Putamen (tissue), 1 donor: ENCODE measurements at regions not wholly inside any gene's neighbourhood (a gene's known extent, or its start where the extent isn't known, plus 50 kb on each side); places are given as distances from the start of the nearest gene placed in this dataset.

Experiments used
- DNase-seq: peaks from one replicate; pipeline ENCODE4 v3.0.0-alpha.2; 2016; ENCODE audit warnings: low spot score

GRCh38 chr11:15880291-15880690 is 476.1 kb downstream of the SOX6 start:
- DNase-seq = no peak

DNA sequence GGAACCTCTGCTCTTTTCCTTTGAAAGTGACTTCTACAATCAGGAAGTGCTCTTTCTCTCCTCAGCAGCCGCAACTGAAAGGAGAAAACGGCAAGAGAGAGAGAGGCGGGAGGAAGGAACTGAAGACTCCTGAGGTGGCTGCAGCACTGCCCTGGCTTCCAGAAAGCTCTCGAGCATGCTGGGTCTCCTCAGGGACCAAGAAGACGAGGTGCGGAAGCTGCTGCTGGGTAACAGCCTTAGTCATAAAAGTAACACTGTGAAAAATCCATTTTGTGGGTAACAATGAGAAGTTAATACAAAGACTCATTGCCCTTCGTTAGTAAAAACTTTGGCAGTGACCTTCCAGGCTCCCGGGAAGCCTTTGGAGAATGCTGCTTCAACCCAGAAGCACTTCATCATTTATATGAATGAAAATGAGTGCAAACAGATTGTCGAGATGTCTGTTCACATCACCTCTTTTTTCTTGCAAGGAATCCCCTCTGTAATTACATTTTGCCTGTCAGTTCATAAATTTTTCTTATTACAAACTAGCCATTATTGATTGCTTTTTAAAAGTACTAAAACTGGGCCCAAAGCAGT is 473.4 kb downstream of the SOX6 start:
- no peak for DNase-seq

- DNase-seq = no peak
Measured at GRCh38 chr11:15883455-15883920, 472.9 kb downstream of the SOX6 start.

DNA sequence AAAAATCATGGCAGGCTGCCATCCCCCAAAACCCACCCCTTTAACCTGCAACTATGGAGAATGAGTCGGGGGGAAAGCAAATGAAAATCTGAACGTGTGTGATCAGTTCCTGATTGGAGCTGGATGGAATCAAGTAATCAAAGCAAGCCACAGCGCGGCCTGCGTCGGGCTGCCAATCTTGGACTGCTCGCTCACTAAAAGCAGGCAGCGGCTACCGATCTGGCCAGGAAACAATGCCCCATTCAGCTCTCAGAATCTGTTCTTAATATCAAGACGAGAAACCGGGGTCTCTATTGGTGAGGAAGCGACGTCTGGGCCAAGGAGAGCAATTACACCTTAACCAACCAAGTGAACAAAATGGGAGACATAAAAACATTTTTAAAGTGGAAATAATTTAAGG is 472.2 kb downstream of the SOX6 start:
- no peak for DNase-seq

- no peak for DNase-seq
Measured at GRCh38 chr11:15884777-15885540, 471.4 kb downstream of the SOX6 start.

GRCh38 chr11:15885854-15886253 is 470.5 kb downstream of the SOX6 start:
- DNase-seq = no peak

GRCh38 chr11:15886299-15886698 is 470.0 kb downstream of the SOX6 start:
- DNase-seq = no peak

- DNase-seq = no peak
Measured at GRCh38 chr11:15886866-15887265, 469.5 kb downstream of the SOX6 start.

DNA sequence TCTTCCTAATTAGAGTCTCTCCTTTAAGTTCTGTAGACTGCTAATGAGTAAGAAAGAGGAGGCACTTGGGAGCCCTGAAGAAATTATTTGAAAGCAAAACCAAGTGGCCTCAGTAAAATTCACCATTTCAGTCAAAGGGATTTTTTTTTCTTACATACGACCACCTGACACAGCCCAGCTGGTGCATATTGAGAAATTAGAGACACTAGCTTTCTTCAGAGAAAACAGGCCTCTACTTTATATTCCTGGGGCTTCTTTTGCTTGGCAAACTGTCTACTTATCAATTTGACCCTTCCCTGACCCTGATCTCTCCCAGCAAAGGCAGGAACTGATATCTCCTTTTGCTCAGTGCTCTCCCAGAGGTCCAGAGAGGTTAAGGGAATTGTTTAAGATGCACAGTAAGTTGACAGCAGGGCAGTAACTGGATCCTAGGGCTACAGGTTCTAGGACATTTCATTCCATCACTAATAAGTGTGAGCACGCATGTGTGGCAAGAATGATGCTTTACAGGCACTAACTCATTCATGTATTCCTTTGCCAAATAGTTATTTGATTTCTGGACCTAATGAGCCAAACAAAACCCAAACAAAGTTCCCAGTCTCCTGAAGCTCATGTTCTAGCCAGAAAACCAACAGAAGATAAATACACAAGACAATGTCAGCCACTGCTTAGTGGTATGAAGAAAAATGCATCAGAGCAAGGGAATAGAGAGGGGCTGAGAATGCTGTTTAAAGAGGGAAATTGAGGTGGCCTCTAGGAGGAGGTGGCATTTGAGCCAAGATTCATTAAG is 467.6 kb downstream of the SOX6 start:
- DNase-seq = no peak

DNA sequence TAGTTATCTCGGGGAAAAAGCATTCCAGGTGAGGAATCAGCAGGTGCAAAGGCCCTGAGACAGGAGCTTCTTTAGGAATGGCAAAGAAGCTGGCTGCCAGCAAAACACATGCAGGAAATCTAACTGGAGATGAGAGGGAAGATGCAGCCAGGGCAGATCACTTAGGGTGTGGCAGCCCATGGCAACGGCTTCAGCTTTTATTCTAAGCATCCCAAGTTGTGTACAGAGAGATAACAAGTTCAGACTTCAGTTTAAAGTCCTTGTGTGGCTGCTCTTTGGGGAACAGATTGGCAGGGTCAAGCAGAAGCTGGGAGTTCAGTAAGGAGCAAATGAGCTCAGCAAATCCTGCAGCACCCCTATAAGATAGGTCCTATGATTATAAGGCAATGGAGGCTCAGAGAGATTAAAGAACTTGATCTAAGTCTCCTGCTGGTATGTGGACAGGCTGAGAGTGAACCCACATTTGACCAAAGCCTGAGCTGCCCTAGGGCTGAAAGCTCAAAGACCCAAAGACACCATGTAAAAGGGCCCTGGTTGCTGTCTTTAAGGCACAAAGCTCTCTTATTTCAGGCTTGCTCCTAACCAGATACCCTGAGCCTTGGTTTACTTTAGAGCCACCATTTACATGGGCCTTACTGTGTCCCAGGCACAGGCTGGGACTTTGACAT is 466.8 kb downstream of the SOX6 start:
- no peak for DNase-seq

GRCh38 chr11:15890031-15890713 is 466.2 kb downstream of the SOX6 start:
- DNase-seq = no peak

DNA sequence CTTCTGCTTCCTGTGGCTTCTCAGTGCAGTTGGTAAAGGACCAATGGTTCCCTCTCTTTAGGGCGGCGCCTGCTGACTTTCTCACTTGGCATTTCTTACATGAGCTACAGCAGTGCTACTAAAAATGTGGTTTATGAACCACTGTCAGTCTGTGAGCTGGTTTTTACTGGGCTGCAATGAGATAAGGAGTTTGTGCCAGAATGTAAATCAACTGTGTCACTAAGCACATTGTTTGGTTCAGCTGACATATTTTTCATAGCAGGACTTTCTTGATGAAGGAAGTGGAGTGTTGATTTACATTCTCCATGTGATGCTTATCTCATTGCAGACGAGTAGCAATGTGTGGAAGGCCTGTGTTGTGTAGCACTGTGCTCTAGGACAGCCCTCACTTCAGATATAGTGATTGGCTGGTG is 463.3 kb downstream of the SOX6 start:
- no peak for DNase-seq

DNA sequence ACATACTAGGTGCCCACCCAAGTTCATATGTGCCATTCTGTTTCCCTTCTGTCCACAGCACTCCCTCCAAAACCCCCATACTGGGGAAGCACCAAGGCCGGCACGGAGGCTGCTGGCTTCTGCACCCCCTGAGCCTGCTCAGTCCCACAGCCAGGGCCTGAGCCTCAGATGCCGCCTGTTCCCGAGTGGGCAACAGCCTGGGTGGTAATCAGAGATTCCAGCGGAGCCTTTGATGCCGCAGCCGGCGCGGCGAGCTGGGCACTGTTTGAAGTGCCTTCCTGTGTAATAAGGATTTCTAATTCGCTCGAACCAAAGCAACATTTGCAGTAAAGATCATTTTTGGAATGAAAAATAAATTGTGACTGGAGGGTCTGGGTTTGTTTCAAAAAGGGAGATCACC is 460.3 kb downstream of the SOX6 start:
- DNase-seq = no peak

DNA sequence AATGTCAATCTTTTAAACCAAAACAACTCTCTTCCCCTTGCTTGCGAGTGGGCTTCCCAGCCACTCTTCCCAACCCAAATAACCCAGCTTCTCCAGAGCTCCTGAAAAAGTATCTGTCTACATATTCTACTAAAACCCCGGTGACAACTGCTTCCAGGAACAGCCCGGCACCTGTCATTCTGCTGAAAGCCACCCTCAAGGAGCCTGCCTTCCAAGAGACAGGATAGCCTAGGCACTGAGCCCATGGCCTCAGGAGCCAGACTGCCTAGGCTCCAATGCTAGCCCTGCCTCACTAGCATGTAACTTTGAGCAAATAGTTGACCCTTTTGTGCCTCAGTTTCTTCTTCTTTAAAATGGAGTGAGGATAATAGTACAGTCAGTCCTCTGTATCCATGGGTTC is 459.8 kb downstream of the SOX6 start:
- no peak for DNase-seq

DNA sequence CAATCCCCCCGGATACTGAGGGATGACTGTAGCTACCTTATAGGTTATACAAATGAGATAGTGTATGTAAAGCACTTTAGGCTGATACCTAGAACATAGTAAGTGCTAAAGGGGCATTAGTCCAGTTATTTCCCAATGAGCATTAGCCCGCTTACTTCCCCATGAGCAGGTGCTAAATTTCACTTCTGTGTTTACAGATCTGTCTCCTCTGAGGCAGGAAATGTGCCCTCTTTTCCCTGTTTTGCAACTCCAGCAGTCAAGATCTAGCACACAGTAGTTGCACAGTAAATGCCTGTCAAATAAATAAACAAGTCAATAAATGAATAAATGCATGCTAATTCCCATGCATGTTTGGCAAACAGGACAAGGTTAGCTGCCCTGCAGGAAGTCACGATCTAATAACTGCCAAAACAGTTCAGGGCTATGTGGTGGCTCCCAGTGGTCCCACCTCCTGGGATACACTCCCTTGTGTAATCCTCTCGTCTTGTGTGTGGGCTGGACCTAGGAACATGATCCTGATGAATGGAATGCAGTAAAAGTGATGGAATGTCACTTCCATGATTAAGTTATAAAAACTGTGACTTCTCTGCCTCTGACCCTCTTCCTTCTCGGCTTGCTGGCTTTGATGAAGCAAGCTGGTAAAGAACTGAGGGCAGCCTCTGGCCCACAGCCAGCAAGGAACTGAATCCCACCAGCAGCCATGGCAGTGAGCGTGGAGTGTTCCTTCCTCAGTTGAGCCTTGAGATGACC is 459.0 kb downstream of the SOX6 start:
- no peak for DNase-seq

- DNase-seq = no peak
Measured at GRCh38 chr11:15901054-15901453, 455.3 kb downstream of the SOX6 start.

- DNase-seq = no peak
Measured at GRCh38 chr11:15901790-15902189, 454.6 kb downstream of the SOX6 start.

DNA sequence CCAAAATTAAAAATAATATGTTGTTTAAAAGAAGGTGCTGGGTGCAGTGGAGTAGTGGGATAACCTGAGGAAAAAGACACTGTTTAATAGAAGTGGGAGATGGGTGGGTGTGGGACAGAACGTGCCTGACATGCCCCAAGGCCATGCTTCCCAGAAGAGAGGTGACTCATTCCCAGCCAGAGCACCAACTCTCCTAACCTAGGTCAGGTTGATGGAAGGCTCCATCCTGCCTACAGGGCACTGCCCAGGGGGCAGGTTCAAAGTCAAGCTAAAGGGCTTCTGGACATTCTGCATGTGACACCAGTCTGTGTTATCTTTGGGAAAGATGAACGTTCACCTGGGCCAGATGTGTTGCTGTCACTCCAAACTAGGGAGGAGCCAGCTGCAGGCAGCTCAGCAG is 453.1 kb downstream of the SOX6 start:
- DNase-seq = no peak

DNA sequence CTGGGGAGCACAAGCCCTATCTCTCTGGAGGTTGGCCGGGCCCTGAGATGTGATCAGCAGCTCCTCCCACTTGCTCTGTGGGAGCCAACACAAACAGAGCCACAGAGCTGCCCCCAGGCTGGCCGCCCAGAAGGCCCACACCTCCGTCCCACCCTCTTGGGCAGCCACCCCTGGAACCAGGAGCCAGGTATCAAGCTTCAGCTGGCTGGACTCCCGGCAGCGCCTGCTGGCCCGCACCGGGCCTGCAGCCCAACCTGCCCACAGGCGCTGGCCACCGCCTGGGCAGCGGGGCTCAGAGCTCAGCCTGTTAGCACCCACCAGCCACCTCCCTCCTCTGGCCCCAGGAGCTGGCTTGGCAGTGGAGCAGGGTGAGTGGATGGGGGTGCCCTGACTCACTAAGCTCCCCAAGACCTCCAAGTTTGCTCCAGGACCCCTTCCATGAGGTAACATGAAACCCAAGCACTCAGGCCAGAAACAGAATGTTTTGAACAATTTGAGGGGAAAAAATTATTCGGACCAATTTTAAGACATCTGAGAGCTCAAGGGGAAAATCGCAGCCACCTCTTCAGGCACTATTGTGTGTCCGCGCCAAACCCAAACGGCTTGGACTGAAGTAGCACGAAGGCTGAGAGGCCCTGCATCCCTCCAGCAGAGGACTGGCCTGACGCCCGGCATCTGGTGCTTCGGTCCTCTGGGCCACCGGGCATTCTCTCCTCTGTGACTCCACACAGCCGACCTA is 450.8 kb downstream of the SOX6 start:
- no peak for DNase-seq

DNA sequence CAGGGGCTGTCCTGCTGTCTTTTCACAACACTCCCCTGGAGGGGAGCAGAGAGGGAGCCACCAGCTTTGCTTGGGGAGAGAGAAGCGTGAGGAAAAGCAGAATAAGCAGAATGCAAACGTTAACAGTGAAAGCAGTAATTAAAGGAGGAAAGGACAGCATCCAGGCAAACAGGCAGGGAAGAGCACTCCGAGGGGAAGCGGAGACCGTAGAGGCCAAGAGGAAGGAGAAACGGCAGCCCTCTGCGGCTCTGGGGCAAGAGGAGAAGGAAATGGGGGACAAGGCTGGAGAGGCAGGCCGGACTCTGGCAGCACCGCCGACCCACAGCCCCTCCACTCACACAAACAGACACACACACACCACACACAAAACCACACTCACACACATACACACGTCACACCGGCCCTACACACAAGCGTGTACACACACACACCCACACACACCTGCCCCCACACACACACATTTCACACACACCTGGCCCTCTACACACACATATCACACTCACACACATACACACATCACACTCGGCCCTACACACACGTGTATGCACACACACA is 449.8 kb downstream of the SOX6 start:
- no peak for DNase-seq
